ENCODE measurements at regions not wholly inside any gene's neighbourhood (a gene's known extent, or its start where the extent isn't known, plus 50 kb on each side); places are given as distances from the start of the nearest gene placed in this dataset.

DNA sequence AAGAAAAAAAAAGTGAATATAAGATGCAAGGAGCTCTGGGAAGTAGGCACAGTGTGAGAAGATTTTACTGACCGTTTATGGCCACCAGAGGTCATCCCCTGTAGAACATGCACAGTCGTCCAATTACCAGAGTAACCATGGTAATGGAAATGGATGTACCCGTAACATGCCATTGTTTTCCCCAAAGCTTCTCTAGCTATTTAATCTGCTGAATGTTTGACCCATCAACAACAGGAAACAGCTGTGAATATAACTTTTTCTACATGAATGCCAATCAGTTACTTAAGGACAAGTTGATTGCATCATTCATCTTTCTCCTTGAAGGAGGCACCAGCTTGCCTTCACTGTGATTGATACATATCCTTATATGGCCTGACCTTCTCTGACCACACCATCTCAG, 1967.0 kb upstream of the CDH9 start:
- Histone ChIP-seq H3K79me2 (ENCODE audit: insufficient read depth, low read length) (no peaks in the 10 kb centered on the region), H3K27me3 (ENCODE audit: insufficient read depth, low read length) (no peaks in the 10 kb centered on the region), H3K9me3 (ENCODE audit: low read depth, low read length) (no peaks in the 10 kb centered on the region), H3K27ac (ENCODE audit: low read depth, low read length) (no peak overlapping the region), H3K4me2 (ENCODE audit: insufficient read depth, low read length) (no peak overlapping the region), H2AFZ (ENCODE audit: low read length) (no peak overlapping the region), H4K20me1 (ENCODE audit: insufficient read depth, low read length) (no peaks in the 10 kb centered on the region), H3K4me1 (ENCODE audit: insufficient read depth, low read length) (no peaks in the 10 kb centered on the region), H3K4me3 (ENCODE audit: insufficient read depth, low read length) (no peak overlapping the region), H3K36me3 (ENCODE audit: insufficient read depth, low read length) (no peaks in the 10 kb centered on the region)
- no peak for DNase-seq (ENCODE audit: insufficient read length, low spot score, missing footprints)
- no peak for TF ChIP-seq CTCF (IDR thresholded peaks at IDR 0.05; ENCODE audit: extremely low read depth, low read depth, low read length)

- H3K27me3 ChIP-seq (ENCODE audit: insufficient read depth, low read length): no peaks in the 10 kb centered on the region
- TF ChIP-seq CTCF (IDR thresholded peaks at IDR 0.05; ENCODE audit: extremely low read depth, low read depth, low read length): no peak
- H3K9me3 ChIP-seq (ENCODE audit: low read depth, low read length): no peaks in the 10 kb centered on the region
- H3K4me3 ChIP-seq (ENCODE audit: insufficient read depth, low read length): no peak overlapping the region
- H3K79me2 ChIP-seq (ENCODE audit: insufficient read depth, low read length): no peaks in the 10 kb centered on the region
- DNase-seq (ENCODE audit: insufficient read length, low spot score, missing footprints): no peak
- no peaks in the 10 kb centered on the region for H3K4me1 ChIP-seq (ENCODE audit: insufficient read depth, low read length)
- H3K36me3 ChIP-seq (ENCODE audit: insufficient read depth, low read length): no peaks in the 10 kb centered on the region
- no peak overlapping the region for H3K27ac ChIP-seq (ENCODE audit: low read depth, low read length)
- H4K20me1 ChIP-seq (ENCODE audit: insufficient read depth, low read length): no peaks in the 10 kb centered on the region
- H2AFZ ChIP-seq (ENCODE audit: low read length): no peak overlapping the region
- no peak overlapping the region for H3K4me2 ChIP-seq (ENCODE audit: insufficient read depth, low read length)
Observed at GRCh38 chr5:29002481-29002880, 1964.1 kb upstream of the CDH9 start.

GRCh38 chr5:29001666-29002065, 1963.3 kb upstream of the CDH9 start:
- no peak for TF ChIP-seq CTCF (IDR thresholded peaks at IDR 0.05; ENCODE audit: extremely low read depth, low read depth, low read length)
- Histone ChIP-seq H3K9me3 (ENCODE audit: low read depth, low read length) (no peaks in the 10 kb centered on the region), H3K36me3 (ENCODE audit: insufficient read depth, low read length) (no peaks in the 10 kb centered on the region), H3K79me2 (ENCODE audit: insufficient read depth, low read length) (no peaks in the 10 kb centered on the region), H3K4me2 (ENCODE audit: insufficient read depth, low read length) (no peak overlapping the region), H2AFZ (ENCODE audit: low read length) (no peak overlapping the region), H4K20me1 (ENCODE audit: insufficient read depth, low read length) (no peaks in the 10 kb centered on the region), H3K4me3 (ENCODE audit: insufficient read depth, low read length) (no peak overlapping the region), H3K27ac (ENCODE audit: low read depth, low read length) (no peak overlapping the region), H3K4me1 (ENCODE audit: insufficient read depth, low read length) (no peaks in the 10 kb centered on the region), H3K27me3 (ENCODE audit: insufficient read depth, low read length) (no peaks in the 10 kb centered on the region)
- DNase-seq (ENCODE audit: insufficient read length, low spot score, missing footprints): no peak

DNA sequence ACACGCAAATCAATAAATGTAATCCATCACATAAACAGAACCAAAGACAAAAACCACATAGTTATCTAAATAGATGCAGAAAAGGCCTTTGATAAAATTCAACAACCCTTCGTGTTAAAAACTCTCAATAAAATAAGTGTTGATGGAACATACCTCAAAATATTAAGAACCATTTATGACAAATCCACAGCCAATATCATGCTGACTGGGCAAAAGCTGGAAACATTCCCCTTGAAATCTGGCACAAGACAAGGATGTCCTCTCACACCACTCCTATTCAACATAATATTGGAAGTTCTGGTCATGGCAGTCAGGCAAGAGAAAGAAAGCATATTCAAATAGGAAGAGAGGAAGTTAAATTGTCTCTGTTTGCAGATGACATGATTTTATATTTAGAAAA, 1946.3 kb upstream of the CDH9 start:
- no peak for DNase-seq (ENCODE audit: insufficient read length, low spot score, missing footprints)
- Histone ChIP-seq H3K27me3 (ENCODE audit: insufficient read depth, low read length) (no peaks in the 10 kb centered on the region), H3K4me1 (ENCODE audit: insufficient read depth, low read length) (no peaks in the 10 kb centered on the region), H3K36me3 (ENCODE audit: insufficient read depth, low read length) (no peaks in the 10 kb centered on the region), H4K20me1 (ENCODE audit: insufficient read depth, low read length) (no peaks in the 10 kb centered on the region), H3K9me3 (ENCODE audit: low read depth, low read length) (no peaks in the 10 kb centered on the region), H2AFZ (ENCODE audit: low read length) (no peak overlapping the region), H3K79me2 (ENCODE audit: insufficient read depth, low read length) (no peaks in the 10 kb centered on the region), H3K4me2 (ENCODE audit: insufficient read depth, low read length) (no peak overlapping the region), H3K4me3 (ENCODE audit: insufficient read depth, low read length) (no peak overlapping the region), H3K27ac (ENCODE audit: low read depth, low read length) (no peak overlapping the region)
- TF ChIP-seq CTCF (IDR thresholded peaks at IDR 0.05; ENCODE audit: extremely low read depth, low read depth, low read length): no peak

All from osteoblast (primary cell).